HEK293 (cell line): ENCODE measurements at regions not wholly inside any gene's neighbourhood (a gene's known extent, or its start where the extent isn't known, plus 50 kb on each side); places are given as distances from the start of the nearest gene placed in this dataset.

Experiments
- CTCF ChIA-PET: fragments of 350-600 bp; formaldehyde crosslinking; extraction: SDS; loops from one replicate; lab custom pipeline; 2021; ENCODE audit warnings: antibody characterized with exemption; lab: Yijun Ruan, JAX
- POLR2A ChIA-PET: fragments of 300-600 bp; formaldehyde crosslinking; extraction: SDS; loops from one replicate; lab custom pipeline; 2020; ENCODE audit warnings: antibody characterized with exemption, inconsistent platforms; lab: Yijun Ruan, JAX
- H3K27ac ChIP-seq: fragments of 200-500 bp; sonication (Bioruptor generic); 2 replicates; pipeline ENCODE4 v1.5.1; 2014; ENCODE audit warnings: low read depth, low read length, control low read depth, inconsistent platforms; ENCODE audit errors: extremely low read depth
- H3K36me3 ChIP-seq, 2 experiments: fragments of 200-500 bp in 1 of 2; sonication (Bioruptor generic) in 1 of 2; 1 replicate in 1 of 2; 2 replicates in 1 of 2; pipeline ENCODE4 v1.5.1; 2014 to 2017; ENCODE audit warnings: inconsistent platforms in 2 of 2, low read length in 2 of 2; ENCODE audit not compliant: control insufficient read depth in 2 of 2, insufficient read depth in 1 of 2
- H3K4me1 ChIP-seq: fragments of 200-500 bp; sonication (Bioruptor generic); 2 replicates; pipeline ENCODE4 v1.5.1; 2014; ENCODE audit warnings: mild to moderate bottlenecking, low read length, inconsistent platforms; ENCODE audit not compliant: control insufficient read depth, insufficient read depth
- H3K4me3 ChIP-seq: 2 replicates; pipeline ENCODE4 v1.5.1; 2011; ENCODE audit warnings: low read depth, mild to moderate bottlenecking, control low read depth, low read length, moderate library complexity
- H3K9me3 ChIP-seq: fragments of 200-500 bp; sonication (Bioruptor generic); 2 replicates; pipeline ENCODE4 v1.5.1; 2014; ENCODE audit warnings: low read depth, low read length, inconsistent platforms; ENCODE audit not compliant: control insufficient read depth, insufficient read depth
- GLI4 ChIP-seq: fragments of 450-650 bp; formaldehyde crosslinking; IDR thresholded peaks from 2 replicates; pipeline ENCODE4 v1.5.1; 2016; ENCODE audit warnings: missing biosample characterization, missing genetic modification characterization
- PRDM4 ChIP-seq: fragments of 450-650 bp; formaldehyde crosslinking; IDR thresholded peaks from 2 replicates; pipeline ENCODE4 v1.5.1; 2017; ENCODE audit warnings: missing biosample characterization, missing genetic modification characterization
- SP3 ChIP-seq: fragments of 450-650 bp; formaldehyde crosslinking; IDR thresholded peaks from 2 replicates; pipeline ENCODE4 v1.5.1; 2016; ENCODE audit warnings: missing biosample characterization, missing genetic modification characterization
- TCF7L2 ChIP-seq: IDR thresholded peaks from 2 replicates; pipeline ENCODE4 v1.6.1; 2011; ENCODE audit warnings: low read depth, mild to moderate bottlenecking, inconsistent platforms, low read length, moderate library complexity, borderline replicate concordance
- TSHZ1 ChIP-seq: fragments of 450-650 bp; formaldehyde crosslinking; IDR thresholded peaks from 2 replicates; pipeline ENCODE4 v1.5.1; 2016; ENCODE audit warnings: missing biosample characterization, missing genetic modification characterization, borderline replicate concordance
- ZBTB20 ChIP-seq: fragments of 450-650 bp; formaldehyde crosslinking; IDR thresholded peaks from 2 replicates; pipeline ENCODE4 v1.5.1; 2016; ENCODE audit warnings: missing biosample characterization, missing genetic modification characterization
- ZBTB6 ChIP-seq: fragments of 450-650 bp; formaldehyde crosslinking; IDR thresholded peaks from 2 replicates; pipeline ENCODE4 v1.5.1; 2017; ENCODE audit warnings: missing biosample characterization, missing genetic modification characterization
- ZFHX2 ChIP-seq: fragments of 450-650 bp; formaldehyde crosslinking; conservative IDR thresholded peaks from 2 replicates; pipeline ENCODE4 v1.5.1; 2016; ENCODE audit warnings: missing biosample characterization, missing genetic modification characterization
- ZFP3 ChIP-seq: fragments of 450-650 bp; formaldehyde crosslinking; IDR thresholded peaks from 2 replicates; pipeline ENCODE4 v1.5.1; 2016; ENCODE audit warnings: low read depth, missing biosample characterization, missing genetic modification characterization
- ZNF112 ChIP-seq: fragments of 450-650 bp; formaldehyde crosslinking; IDR thresholded peaks from 2 replicates; pipeline ENCODE4 v1.5.0; 2017; ENCODE audit warnings: missing biosample characterization, missing genetic modification characterization
- ZNF133 ChIP-seq: fragments of 450-650 bp; formaldehyde crosslinking; IDR thresholded peaks from 2 replicates; pipeline ENCODE4 v1.5.1; 2016; ENCODE audit warnings: missing biosample characterization, missing genetic modification characterization
- ZNF146 ChIP-seq: fragments of 450-650 bp; formaldehyde crosslinking; IDR thresholded peaks from 2 replicates; pipeline ENCODE4 v1.5.1; 2016; ENCODE audit warnings: missing biosample characterization, missing genetic modification characterization
- ZNF354C ChIP-seq: fragments of 450-650 bp; formaldehyde crosslinking; IDR thresholded peaks from 2 replicates; pipeline ENCODE4 v1.5.1; 2016; ENCODE audit warnings: missing biosample characterization, missing genetic modification characterization, low read depth, borderline replicate concordance
- ZNF366 ChIP-seq: fragments of 450-650 bp; formaldehyde crosslinking; conservative IDR thresholded peaks from 2 replicates; pipeline ENCODE4 v1.5.1; 2016; ENCODE audit warnings: missing biosample characterization, missing genetic modification characterization
- ZNF510 ChIP-seq: fragments of 450-650 bp; formaldehyde crosslinking; IDR thresholded peaks from 2 replicates; pipeline ENCODE4 v1.5.1; 2018; ENCODE audit warnings: mild to moderate bottlenecking, missing genetic modification characterization, missing biosample characterization; ENCODE audit not compliant: insufficient replicate concordance
- ZNF776 ChIP-seq: fragments of 450-650 bp; formaldehyde crosslinking; IDR thresholded peaks from 2 replicates; pipeline ENCODE4 v1.5.0; 2017; ENCODE audit warnings: missing biosample characterization, missing genetic modification characterization, borderline replicate concordance
- ZSCAN18 ChIP-seq: fragments of 450-650 bp; formaldehyde crosslinking; IDR thresholded peaks from 2 replicates; pipeline ENCODE4 v1.5.1; 2016; ENCODE audit warnings: missing biosample characterization, missing genetic modification characterization

- H3K9me3 ChIP-seq, result no peaks in the 10 kb centered on the region
- no peaks in the 10 kb centered on the region for H3K4me1 ChIP-seq
- H3K36me3 ChIP-seq, result no peaks in the 10 kb centered on the region
- H3K4me3 ChIP-seq, result no peak overlapping the region
- POLR2A ChIA-PET, result no interaction called here
- CTCF ChIA-PET, result interaction anchor here (0.7 kb wide), 1 partner anchor 356 kb away, joined by 3 read pairs; no protein-coding TSS in a partner anchor
- H3K27ac ChIP-seq, result no peak overlapping the region
- TF ChIP-seq ZBTB20 (tag by site-specific recombination), result no peak
- 0 out of 2 replicates have a peak, but pooled peaks have one; percentile 6 for TF ChIP-seq ZFHX2
- TF ChIP-seq, all 188 proteins: peak for 1
Observed at GRCh38 chr1:56216218-56216617, 363.1 kb downstream of the PLPP3 start.

GRCh38 chr1:56215771-56216170 lies 363.6 kb downstream of the PLPP3 start:
- TF ChIP-seq ZSCAN18 (tag by site-specific recombination) (no peak), ZNF354C (tag by site-specific recombination) (no peak)
- no peak overlapping the region for H3K27ac ChIP-seq
- H3K4me3 ChIP-seq, result no peak overlapping the region
- POLR2A ChIA-PET, result no interaction called here
- H3K4me1 ChIP-seq, result no peaks in the 10 kb centered on the region
- CTCF ChIA-PET, result no interaction called here
- no peaks in the 10 kb centered on the region for H3K9me3 ChIP-seq
- H3K36me3 ChIP-seq, result no peaks in the 10 kb centered on the region

GRCh38 chr1:56215086-56215485 lies 364.3 kb downstream of the PLPP3 start:
- Histone ChIP-seq H3K9me3 (no peaks in the 10 kb centered on the region), H3K4me3 (no peak overlapping the region), H3K27ac (no peak overlapping the region), H3K4me1 (no peaks in the 10 kb centered on the region), H3K36me3 (no peaks in the 10 kb centered on the region)
- CTCF ChIA-PET, result no interaction called here
- POLR2A ChIA-PET, result no interaction called here
- no peak for TF ChIP-seq ZNF146
- TF ChIP-seq ZNF366, result no peak

GRCh38 chr1:56213068-56213467 lies 366.3 kb downstream of the PLPP3 start:
- ChIA-PET POLR2A (no interaction called here), CTCF (interaction anchor here (0.8 to 0.9 kb wide), 2 partner anchors 12 to 354 kb away, joined by 3 read pairs; no protein-coding TSS in a partner anchor)
- Histone ChIP-seq H3K4me1 (no peaks in the 10 kb centered on the region), H3K27ac (no peak overlapping the region), H3K4me3 (no peak overlapping the region), H3K9me3 (no peaks in the 10 kb centered on the region), H3K36me3 (no peaks in the 10 kb centered on the region)
- TF ChIP-seq ZFP3 (peak; percentile 68), ZNF510 (no peak), ZNF133 (0 out of 2 replicates have a peak, but pooled peaks have one; percentile 27)

- ChIA-PET CTCF (interaction anchor here (0.6 to 0.9 kb wide), 2 partner anchors 11 to 67 kb away, joined by 3 read pairs; no protein-coding TSS in a partner anchor), POLR2A (no interaction called here)
- Histone ChIP-seq H3K27ac (no peak overlapping the region), H3K4me3 (no peak overlapping the region), H3K9me3 (no peaks in the 10 kb centered on the region), H3K36me3 (no peaks in the 10 kb centered on the region), H3K4me1 (no peaks in the 10 kb centered on the region)
- no peak for TF ChIP-seq ZNF776 (tag by site-specific recombination)
- no peak for TF ChIP-seq TSHZ1 (tag by site-specific recombination)
- TF ChIP-seq ZBTB6 (tag by site-specific recombination), result no peak
- TF ChIP-seq TCF7L2, result no peak
- TF ChIP-seq GLI4 (tag by site-specific recombination), result no peak
- no peak for TF ChIP-seq PRDM4
- TF ChIP-seq ZNF112, result no peak
- no peak for TF ChIP-seq SP3
Observed at GRCh38 chr1:56212143-56212542, 367.2 kb downstream of the PLPP3 start.
